ENCODE measurements at regions not wholly inside any gene's neighbourhood (a gene's known extent, or its start where the extent isn't known, plus 50 kb on each side); places are given as distances from the start of the nearest gene placed in this dataset.
"Not testable (repeated sequence)": the region's sequence is repeated elsewhere in the genome, so short reads cannot be mapped to it uniquely, and the experiment has no call there.

- DNase-seq (ENCODE audit: low spot score) = no peak
- H3K36me3 ChIP-seq (ENCODE audit: control insufficient read depth in 4 of 4, insufficient read depth in 3 of 4, low read depth in 1 of 4, low read length in 3 of 4) = no peaks in the 10 kb centered on the region
- H3K9me3 ChIP-seq (ENCODE audit: control insufficient read depth in 4 of 4, low read length in 3 of 4) = no peaks in the 10 kb centered on the region
- TF ChIP-seq, protein P1, sequence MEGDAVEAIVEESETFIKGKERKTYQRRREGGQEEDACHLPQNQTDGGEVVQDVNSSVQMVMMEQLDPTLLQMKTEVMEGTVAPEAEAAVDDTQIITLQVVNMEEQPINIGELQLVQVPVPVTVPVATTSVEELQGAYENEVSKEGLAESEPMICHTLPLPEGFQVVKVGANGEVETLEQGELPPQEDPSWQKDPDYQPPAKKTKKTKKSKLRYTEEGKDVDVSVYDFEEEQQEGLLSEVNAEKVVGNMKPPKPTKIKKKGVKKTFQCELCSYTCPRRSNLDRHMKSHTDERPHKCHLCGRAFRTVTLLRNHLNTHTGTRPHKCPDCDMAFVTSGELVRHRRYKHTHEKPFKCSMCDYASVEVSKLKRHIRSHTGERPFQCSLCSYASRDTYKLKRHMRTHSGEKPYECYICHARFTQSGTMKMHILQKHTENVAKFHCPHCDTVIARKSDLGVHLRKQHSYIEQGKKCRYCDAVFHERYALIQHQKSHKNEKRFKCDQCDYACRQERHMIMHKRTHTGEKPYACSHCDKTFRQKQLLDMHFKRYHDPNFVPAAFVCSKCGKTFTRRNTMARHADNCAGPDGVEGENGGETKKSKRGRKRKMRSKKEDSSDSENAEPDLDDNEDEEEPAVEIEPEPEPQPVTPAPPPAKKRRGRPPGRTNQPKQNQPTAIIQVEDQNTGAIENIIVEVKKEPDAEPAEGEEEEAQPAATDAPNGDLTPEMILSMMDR (IDR thresholded peaks at IDR 0.05; ENCODE audit: low read depth, low read length, missing input control) = peak; percentile 57
- TF ChIP-seq RAD21 (IDR thresholded peaks at IDR 0.05) (peak; percentile 72 to 82), HNF4A (conservative IDR thresholded peaks at IDR 0.05) (no peak)
- H3K4me3 ChIP-seq (ENCODE audit: low read depth in 1 of 3, low read length in 3 of 3) = no peak overlapping the region
- H3K9ac ChIP-seq (ENCODE audit: low read depth in 1 of 2, low read length in 2 of 2) = no peak overlapping the region
- H3K27me3 ChIP-seq (ENCODE audit: control insufficient read depth in 4 of 4, insufficient read depth in 4 of 4, low read length in 3 of 4) = no peaks in the 10 kb centered on the region
- H3K27ac ChIP-seq (ENCODE audit: low read depth in 1 of 2, low read length in 2 of 2) = no peak overlapping the region
- no peaks in the 10 kb centered on the region for H3K4me1 ChIP-seq (ENCODE audit: control insufficient read depth in 4 of 4, insufficient read depth in 4 of 4, low read length in 3 of 4)
Observed at GRCh38 chrX:75603833-75604232, 81.0 kb upstream of the ZDHHC15 start.

GRCh38 chrX:75602022-75602421 lies 79.2 kb upstream of the ZDHHC15 start:
- H3K4me3 ChIP-seq (ENCODE audit: low read depth in 1 of 3, low read length in 3 of 3); H3K27ac ChIP-seq (ENCODE audit: low read depth in 1 of 2, low read length in 2 of 2); H3K27me3 ChIP-seq (ENCODE audit: control insufficient read depth in 4 of 4, insufficient read depth in 4 of 4, low read length in 3 of 4); H3K36me3 ChIP-seq (ENCODE audit: control insufficient read depth in 4 of 4, insufficient read depth in 3 of 4, low read depth in 1 of 4, low read length in 3 of 4); H3K9ac ChIP-seq (ENCODE audit: low read depth in 1 of 2, low read length in 2 of 2); DNase-seq (ENCODE audit: low spot score); H3K4me1 ChIP-seq (ENCODE audit: control insufficient read depth in 4 of 4, insufficient read depth in 4 of 4, low read length in 3 of 4); H3K9me3 ChIP-seq (ENCODE audit: control insufficient read depth in 4 of 4, low read length in 3 of 4): not testable (repeated sequence)
- WGBS = 92% methylated on average over 12 of the region's 12 CpGs

GRCh38 chrX:75596178-75596577 lies 73.3 kb upstream of the ZDHHC15 start:
- Histone ChIP-seq H3K27me3 (ENCODE audit: control insufficient read depth in 4 of 4, insufficient read depth in 4 of 4, low read length in 3 of 4) (no peaks in the 10 kb centered on the region), H3K9me3 (ENCODE audit: control insufficient read depth in 4 of 4, low read length in 3 of 4) (no peaks in the 10 kb centered on the region), H3K9ac (ENCODE audit: low read depth in 1 of 2, low read length in 2 of 2) (no peak overlapping the region), H3K27ac (ENCODE audit: low read depth in 1 of 2, low read length in 2 of 2) (no peak overlapping the region), H3K4me1 (ENCODE audit: control insufficient read depth in 4 of 4, insufficient read depth in 4 of 4, low read length in 3 of 4) (no peaks in the 10 kb centered on the region), H3K36me3 (ENCODE audit: control insufficient read depth in 4 of 4, insufficient read depth in 3 of 4, low read depth in 1 of 4, low read length in 3 of 4) (no peaks in the 10 kb centered on the region), H3K4me3 (ENCODE audit: low read depth in 1 of 3, low read length in 3 of 3) (no peak overlapping the region)
- no peak for TF ChIP-seq TAF1 (conservative IDR thresholded peaks at IDR 0.05)
- no peak for TF ChIP-seq ATF3 (IDR thresholded peaks at IDR 0.05)
- TF ChIP-seq FOXA1 (IDR thresholded peaks at IDR 0.05) = no peak
- TF ChIP-seq RAD21 (IDR thresholded peaks at IDR 0.05) = no peak
- TF ChIP-seq SP1 (IDR thresholded peaks at IDR 0.05) = no peak
- TF ChIP-seq, protein P1 (IDR thresholded peaks at IDR 0.05; ENCODE audit: low read depth, low read length, missing input control) = no peak
- no peak for TF ChIP-seq JUND (IDR thresholded peaks at IDR 0.05)
- TF ChIP-seq RXRA (IDR thresholded peaks at IDR 0.05) = no peak
- no peak for TF ChIP-seq YY1 (IDR thresholded peaks at IDR 0.05)
- TF ChIP-seq MAX (IDR thresholded peaks at IDR 0.05) = no peak
- no peak for TF ChIP-seq NR2F2 (IDR thresholded peaks at IDR 0.05)
- no peak for TF ChIP-seq GABPA (IDR thresholded peaks at IDR 0.05 in 1 of 2, conservative IDR thresholded peaks at IDR 0.05 in 1 of 2)
- WGBS = 71% methylated on average over 2 of the region's 2 CpGs
- no peak for DNase-seq (ENCODE audit: low spot score)

GRCh38 chrX:75593186-75593585 lies 70.3 kb upstream of the ZDHHC15 start:
- not testable (repeated sequence) for H3K9me3 ChIP-seq (ENCODE audit: control insufficient read depth in 4 of 4, low read length in 3 of 4); H3K27ac ChIP-seq (ENCODE audit: low read depth in 1 of 2, low read length in 2 of 2); DNase-seq (ENCODE audit: low spot score); H3K4me3 ChIP-seq (ENCODE audit: low read depth in 1 of 3, low read length in 3 of 3); H3K9ac ChIP-seq (ENCODE audit: low read depth in 1 of 2, low read length in 2 of 2); H3K36me3 ChIP-seq (ENCODE audit: control insufficient read depth in 4 of 4, insufficient read depth in 3 of 4, low read depth in 1 of 4, low read length in 3 of 4); H3K4me1 ChIP-seq (ENCODE audit: control insufficient read depth in 4 of 4, insufficient read depth in 4 of 4, low read length in 3 of 4); H3K27me3 ChIP-seq (ENCODE audit: control insufficient read depth in 4 of 4, insufficient read depth in 4 of 4, low read length in 3 of 4)
- WGBS = 83% methylated on average over 7 of the region's 7 CpGs

Data from liver (tissue), 8 donors.